HepG2 (cell line): ENCODE measurements at regions not wholly inside any gene's neighbourhood (a gene's known extent, or its start where the extent isn't known, plus 50 kb on each side); places are given as distances from the start of the nearest gene placed in this dataset.

Experiments
- CTCF ChIP-seq: sonication (generic); formaldehyde crosslinking; IDR thresholded peaks from 2 replicates; pipeline ENCODE4 v1.5.0; 2020; ENCODE audit warnings: mild to moderate bottlenecking, missing genetic modification reagents, moderate library complexity
- EZH2 ChIP-seq: conservative IDR thresholded peaks from 2 replicates; pipeline ENCODE4 v1.6.1; 2012; ENCODE audit warnings: mild to moderate bottlenecking, low read depth, low read length, moderate library complexity
- KDM1A ChIP-seq: IDR thresholded peaks from 2 replicates; pipeline ENCODE4 v1.6.1; 2016; ENCODE audit warnings: missing compliant biosample characterization

GRCh38 chr3:145981056-145981455 lies 179.9 kb downstream of the PLOD2 start:
- no peak for TF ChIP-seq CTCF (CRISPR knock-in tag)
- no peak for TF ChIP-seq KDM1A (CRISPR knock-in tag)
- TF ChIP-seq EZH2 = no peak
